Endothelial cell of umbilical vein (primary cell): ENCODE measurements at regions not wholly inside any gene's neighbourhood (a gene's known extent, or its start where the extent isn't known, plus 50 kb on each side); places are given as distances from the start of the nearest gene placed in this dataset.

Experiments used
- BruUV-seq: library from RNA; stranded (reverse); fragments of 400-500 nt; replicated peaks from 2 replicates; lab custom pipeline; 2021; lab: Mats Ljungman, UMichigan
- CTCF ChIA-PET: fragments of 300-600, 350-600 bp; sonication (Branson Sonifier 250); formaldehyde crosslinking; loops from one replicate; lab custom pipeline; 2021; ENCODE audit warnings: antibody characterized with exemption, inconsistent platforms; lab: Charles Lee
- POLR2A ChIA-PET: fragments of 300-600, 350-600 bp; sonication (Branson Sonifier 250); formaldehyde crosslinking; loops from one replicate; lab custom pipeline; 2021; ENCODE audit warnings: antibody characterized with exemption, inconsistent platforms; lab: Charles Lee
- DNase-seq: peaks from one replicate; pipeline ENCODE4 v3.0.0-alpha.2; 2011; ENCODE audit warnings: low read depth, low spot score
- FAIRE-seq: peaks from 2 replicates; lab custom pipeline; 2011; peaks lifted over from hg19 to GRCh38; lab: Jason Lieb, UNC
- H2AFZ ChIP-seq: 2 replicates; pipeline ENCODE4 v1.6.0; 2012; ENCODE audit warnings: low read depth, low read length, control low read depth, inconsistent platforms
- H3K27ac ChIP-seq: 2 replicates; pipeline ENCODE4 v1.5.1; 2011; ENCODE audit warnings: low read depth, mild to moderate bottlenecking, control low read depth, low read length, moderate library complexity; ENCODE audit not compliant: insufficient read depth
- H3K27me3 ChIP-seq, 2 experiments: 2 replicates each; pipeline versions ENCODE4 v1.6.0 to v1.6.1; 2011; ENCODE audit warnings: low read length in 2 of 2, mixed read lengths in 1 of 2; ENCODE audit not compliant: control insufficient read depth in 2 of 2, insufficient read depth in 2 of 2
- H3K36me3 ChIP-seq, 2 experiments: 2 replicates in 1 of 2; 3 replicates in 1 of 2; pipeline ENCODE4 v1.5.1; 2011; ENCODE audit warnings: low read length in 2 of 2, mild to moderate bottlenecking in 1 of 2, moderate library complexity in 1 of 2; ENCODE audit not compliant: control insufficient read depth in 2 of 2, insufficient read depth in 2 of 2; ENCODE audit errors: extremely low read depth in 1 of 2
- H3K4me1 ChIP-seq: 3 replicates; pipeline ENCODE4 v1.5.1; 2011; ENCODE audit warnings: mild to moderate bottlenecking, low read length; ENCODE audit not compliant: control insufficient read depth, insufficient read depth; ENCODE audit errors: extremely low read depth
- H3K4me2 ChIP-seq: 2 replicates; pipeline ENCODE4 v1.6.1; 2011; ENCODE audit warnings: low read length, control low read depth, mixed read lengths; ENCODE audit not compliant: insufficient read depth
- H3K4me3 ChIP-seq, 3 experiments: fragments of 200-600 bp in 1 of 3; sonication (generic), shearing (Covaris generic) in 1 of 3; replicated peaks in 1 of 3; 2 replicates each; pipeline ENCODE4 v1.5.1; 2011 to 2016; ENCODE audit warnings: control low read depth in 3 of 3, low read length in 3 of 3, mild to moderate bottlenecking in 2 of 3, inconsistent platforms in 1 of 3, low read depth in 1 of 3, moderate library complexity in 1 of 3; ENCODE audit not compliant: insufficient read depth in 1 of 3
- H3K79me2 ChIP-seq: 2 replicates; pipeline ENCODE4 v1.6.0; 2012; ENCODE audit warnings: low read length, inconsistent platforms; ENCODE audit not compliant: control insufficient read depth, insufficient read depth
- H3K9ac ChIP-seq: replicated peaks from 2 replicates; pipeline ENCODE3; 2011; ENCODE audit warnings: low read length, control low read depth; ENCODE audit not compliant: insufficient read depth; ENCODE audit errors: extremely low read depth
- H3K9me1 ChIP-seq: replicated peaks from 3 replicates; pipeline ENCODE4 v1.6.0; 2011; ENCODE audit warnings: mild to moderate bottlenecking, low read length; ENCODE audit not compliant: control insufficient read depth, insufficient read depth; ENCODE audit errors: extremely low read depth
- H3K9me3 ChIP-seq: replicated peaks from 2 replicates; pipeline ENCODE4 v1.5.1; 2012; ENCODE audit warnings: low read length, inconsistent platforms; ENCODE audit not compliant: control insufficient read depth, insufficient read depth
- H4K20me1 ChIP-seq: replicated peaks from 2 replicates; pipeline ENCODE3; 2011; ENCODE audit warnings: mild to moderate bottlenecking, low read length; ENCODE audit not compliant: control insufficient read depth, insufficient read depth; ENCODE audit errors: extremely low read depth
- EZH2 ChIP-seq: IDR thresholded peaks from 2 replicates; pipeline ENCODE4 v1.6.1; 2012; ENCODE audit warnings: borderline replicate concordance, low read depth, mild to moderate bottlenecking, moderate library complexity, low read length, inconsistent platforms; ENCODE audit not compliant: severe bottlenecking
- FOS ChIP-seq: IDR thresholded peaks from 2 replicates; pipeline ENCODE4 v1.6.1; 2011; ENCODE audit warnings: mild to moderate bottlenecking, low read length, moderate library complexity, borderline replicate concordance; ENCODE audit not compliant: insufficient read depth
- GATA2 ChIP-seq: IDR thresholded peaks from 2 replicates; pipeline ENCODE4 v1.7.0; 2011; ENCODE audit warnings: low read depth, mild to moderate bottlenecking, moderate library complexity, mixed read lengths, low read length; ENCODE audit not compliant: insufficient read length, insufficient read depth
- JUN ChIP-seq: IDR thresholded peaks from 2 replicates; pipeline ENCODE4 v1.6.1; 2011; ENCODE audit warnings: borderline replicate concordance, low read depth; ENCODE audit not compliant: insufficient read length, insufficient read depth
- MYC ChIP-seq: IDR thresholded peaks from one replicate; pipeline ENCODE4 v1.6.1; 2011; ENCODE audit warnings: mild to moderate bottlenecking, low read depth, low read length
- POLR2A ChIP-seq: IDR thresholded peaks from 2 replicates; pipeline ENCODE4 v1.6.1; 2012; ENCODE audit warnings: low read depth, mild to moderate bottlenecking, control low read depth, low read length
- POLR2AphosphoS5 ChIP-seq: IDR thresholded peaks from 2 replicates; pipeline ENCODE4 v1.6.1; 2012; ENCODE audit warnings: low read depth, mild to moderate bottlenecking, control low read depth, low read length, moderate library complexity; ENCODE audit not compliant: insufficient read depth
- dilution Hi-C: fragments of 300-500 bp; cut with MboI; formaldehyde crosslinking; loops from one replicate; pipeline ENCODE4 v1.15.0; 2019; ENCODE audit warnings: low sequenced_read_pairs; ENCODE audit not compliant: extremely low pct_ligation_motif_present
- intact Hi-C: fragments of 100-400 bp; cut with micrococcal nuclease; formaldehyde crosslinking; loops from one replicate; pipeline ENCODE4 v1.10.0; 2022
- TF ChIP-seq, protein P1 (sequence below): IDR thresholded peaks from 2 replicates; pipeline ENCODE4 v1.6.1; 2011; ENCODE audit not compliant: insufficient read depth, insufficient read length
- TF ChIP-seq, protein P2 (sequence below), 2 donors: IDR thresholded peaks; 1 replicate in 1 of 2; 2 replicates in 1 of 2; pipeline ENCODE4 v1.5.1; 2011; ENCODE audit warnings: low read length in 2 of 2, mild to moderate bottlenecking in 2 of 2, moderate library complexity in 2 of 2, control low read depth in 1 of 2, inconsistent platforms in 1 of 2, low read depth in 1 of 2; ENCODE audit not compliant: insufficient read depth in 1 of 2; ENCODE audit errors: extremely low read depth in 1 of 2

DNA sequence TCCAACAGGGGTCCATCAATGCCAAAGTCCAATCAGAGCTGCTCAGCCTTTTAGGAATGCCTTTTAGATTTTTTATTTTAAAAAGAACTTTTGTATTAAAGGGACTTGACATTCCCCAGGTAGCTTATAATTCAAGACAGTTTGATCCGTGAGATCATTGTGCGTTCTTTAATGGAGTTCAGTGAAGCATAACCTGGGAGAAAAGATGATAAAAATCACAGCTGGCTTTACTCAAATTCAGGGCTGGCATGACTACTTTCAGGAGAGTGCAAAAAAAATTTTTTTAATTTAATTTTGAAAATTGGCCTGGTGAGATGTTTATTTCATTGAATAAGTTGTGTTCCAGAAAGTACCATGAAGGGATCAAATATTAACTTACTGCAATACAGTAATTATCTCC is 118.2 kb downstream of the VCX2 start:
- H3K9me1 ChIP-seq = no peaks in the 10 kb centered on the region
- no peaks in the 10 kb centered on the region for H3K79me2 ChIP-seq
- no peaks in the 10 kb centered on the region for H3K36me3 ChIP-seq
- no peak overlapping the region for H3K4me3 ChIP-seq
- no peak for FAIRE-seq
- dilution Hi-C loops = no loop called here
- POLR2A ChIA-PET = no interaction called here
- H3K4me1 ChIP-seq = no peaks in the 10 kb centered on the region
- intact Hi-C loops = no loop called here
- H3K9ac ChIP-seq = no peak overlapping the region
- H3K9me3 ChIP-seq = no peaks in the 10 kb centered on the region
- TF ChIP-seq, protein P1, sequence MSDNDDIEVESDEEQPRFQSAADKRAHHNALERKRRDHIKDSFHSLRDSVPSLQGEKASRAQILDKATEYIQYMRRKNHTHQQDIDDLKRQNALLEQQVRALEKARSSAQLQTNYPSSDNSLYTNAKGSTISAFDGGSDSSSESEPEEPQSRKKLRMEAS = no peak
- TF ChIP-seq MYC = no peak
- no peak for TF ChIP-seq EZH2
- no peak for TF ChIP-seq JUN
- H3K27ac ChIP-seq = no peak overlapping the region
- CTCF ChIA-PET = no interaction called here
- H4K20me1 ChIP-seq = no peaks in the 10 kb centered on the region
- no peak for DNase-seq
- H3K4me2 ChIP-seq = no peak overlapping the region
- no TSS peak for BruUV-seq
- H2AFZ ChIP-seq = no peak overlapping the region
- no peaks in the 10 kb centered on the region for H3K27me3 ChIP-seq

DNA sequence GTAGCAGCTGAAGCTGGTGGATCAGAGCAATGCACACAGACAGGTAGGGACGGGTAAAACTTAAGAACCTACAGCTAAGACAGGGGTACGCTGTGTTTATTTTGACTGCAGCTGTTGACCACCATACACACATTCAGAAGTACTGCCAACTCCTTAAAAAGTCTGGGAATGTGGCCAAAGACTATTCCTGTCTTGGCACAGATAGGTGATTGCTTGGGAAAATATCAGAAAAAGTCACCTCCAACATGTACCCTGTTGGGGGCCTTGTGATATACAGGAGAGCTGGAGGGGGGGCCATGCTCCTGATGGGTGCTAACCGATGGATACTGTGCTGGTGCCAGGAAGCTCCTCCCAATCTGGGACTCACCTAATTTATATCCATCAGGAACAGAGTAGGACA is 121.2 kb downstream of the VCX2 start:
- Histone ChIP-seq H3K36me3 (no peaks in the 10 kb centered on the region), H2AFZ (no peak overlapping the region), H3K27ac (no peak overlapping the region), H3K4me1 (no peaks in the 10 kb centered on the region), H3K9ac (no peak overlapping the region), H3K27me3 (no peaks in the 10 kb centered on the region), H3K9me3 (no peaks in the 10 kb centered on the region), H4K20me1 (no peaks in the 10 kb centered on the region), H3K4me2 (no peak overlapping the region), H3K79me2 (no peaks in the 10 kb centered on the region), H3K9me1 (no peaks in the 10 kb centered on the region), H3K4me3 (no peak overlapping the region)
- FAIRE-seq (no peak), DNase-seq (no peak)
- intact Hi-C loops = no loop called here
- CTCF ChIA-PET = no interaction called here
- dilution Hi-C loops = no loop called here
- POLR2A ChIA-PET = no interaction called here
- TF ChIP-seq JUN (no peak), POLR2AphosphoS5 (no peak), FOS (no peak), EZH2 (no peak), GATA2 (no peak), MYC (no peak), POLR2A (no peak)
- TF ChIP-seq, protein P1 = no peak
- TF ChIP-seq, protein P2, sequence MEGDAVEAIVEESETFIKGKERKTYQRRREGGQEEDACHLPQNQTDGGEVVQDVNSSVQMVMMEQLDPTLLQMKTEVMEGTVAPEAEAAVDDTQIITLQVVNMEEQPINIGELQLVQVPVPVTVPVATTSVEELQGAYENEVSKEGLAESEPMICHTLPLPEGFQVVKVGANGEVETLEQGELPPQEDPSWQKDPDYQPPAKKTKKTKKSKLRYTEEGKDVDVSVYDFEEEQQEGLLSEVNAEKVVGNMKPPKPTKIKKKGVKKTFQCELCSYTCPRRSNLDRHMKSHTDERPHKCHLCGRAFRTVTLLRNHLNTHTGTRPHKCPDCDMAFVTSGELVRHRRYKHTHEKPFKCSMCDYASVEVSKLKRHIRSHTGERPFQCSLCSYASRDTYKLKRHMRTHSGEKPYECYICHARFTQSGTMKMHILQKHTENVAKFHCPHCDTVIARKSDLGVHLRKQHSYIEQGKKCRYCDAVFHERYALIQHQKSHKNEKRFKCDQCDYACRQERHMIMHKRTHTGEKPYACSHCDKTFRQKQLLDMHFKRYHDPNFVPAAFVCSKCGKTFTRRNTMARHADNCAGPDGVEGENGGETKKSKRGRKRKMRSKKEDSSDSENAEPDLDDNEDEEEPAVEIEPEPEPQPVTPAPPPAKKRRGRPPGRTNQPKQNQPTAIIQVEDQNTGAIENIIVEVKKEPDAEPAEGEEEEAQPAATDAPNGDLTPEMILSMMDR (IDR thresholded peaks at IDR 0.05; ENCODE audit: extremely low read depth in 1 of 2, insufficient read depth in 1 of 2, low read depth in 1 of 2, low read length in 2 of 2) = no peak
- BruUV-seq = no TSS peak
